ENCODE measurements at regions not wholly inside any gene's neighbourhood (a gene's known extent, or its start where the extent isn't known, plus 50 kb on each side); places are given as distances from the start of the nearest gene placed in this dataset.

- TF ChIP-seq EZH2 (IDR thresholded peaks at IDR 0.05) = no peak
- TF ChIP-seq POLR2AphosphoS5 (IDR thresholded peaks at IDR 0.05; ENCODE audit: borderline replicate concordance, low read depth, low read length) = no peak
- no peak for TF ChIP-seq FOXP2 (optimal IDR thresholded peaks at IDR 0.05; ENCODE audit: control extremely low read depth, extremely low read length, insufficient read depth)
Observed at GRCh38 chr20:52748285-52748932, 223.7 kb upstream of the TSHZ2 start.

All from SK-N-MC (cell line).